GM12878 (cell line): ENCODE measurements at regions not wholly inside any gene's neighbourhood (a gene's known extent, or its start where the extent isn't known, plus 50 kb on each side); places are given as distances from the start of the nearest gene placed in this dataset.

ENCODE experiments used
- ATAC-seq: fragments of 200-7000 bp; cut with Tn5 transposase; 3 replicates; pipeline ENCODE4 v1.9.1; 2020; ENCODE audit warnings: mild to moderate bottlenecking, moderate library complexity
- BruUV-seq: library from RNA; stranded (reverse); fragments of 400-500 nt; replicated peaks from 2 replicates; lab custom pipeline; 2021; lab: Mats Ljungman, UMichigan
- CTCF ChIA-PET: fragments of 300-600 bp; sonication (Branson Sonifier 250); formaldehyde crosslinking; extraction: SDS; loops from one replicate; lab custom pipeline; 2021; ENCODE audit warnings: inconsistent platforms; lab: Yijun Ruan, JAX
- POLR2A ChIA-PET: fragments of 350-600 bp; formaldehyde crosslinking; extraction: SDS; loops from one replicate; lab custom pipeline; 2021; ENCODE audit warnings: inconsistent platforms; lab: Charles Lee
- RAD21 ChIA-PET: fragments of 300-600 bp; sonication (Branson Sonifier 250); formaldehyde crosslinking; loops from one replicate; lab custom pipeline; 2023; ENCODE audit warnings: antibody characterized with exemption; ENCODE audit not compliant: unreplicated experiment; lab: Charles Lee
- SMC1A ChIA-PET: fragments of 300-600 bp; sonication (Branson Sonifier 250); formaldehyde crosslinking; loops from one replicate; lab custom pipeline; 2023; ENCODE audit not compliant: unreplicated experiment, uncharacterized antibody; lab: Charles Lee
- DNase-seq: peaks from one replicate; pipeline ENCODE4 v3.0.0-alpha.2; 2011; ENCODE audit warnings: low read depth, low spot score
- FAIRE-seq: peaks from 3 replicates; lab custom pipeline; 2011; peaks lifted over from hg19 to GRCh38; lab: Jason Lieb, UNC
- H2AFZ ChIP-seq: 2 replicates; pipeline ENCODE4 v1.6.0; 2011; ENCODE audit warnings: low read depth, low read length, control low read depth; ENCODE audit not compliant: control insufficient read depth
- H3K27ac ChIP-seq: 2 replicates; pipeline ENCODE4 v1.5.1; 2011; ENCODE audit warnings: control low read depth; ENCODE audit not compliant: control insufficient read depth, insufficient read depth
- H3K27me3 ChIP-seq, 2 experiments: replicated peaks in 1 of 2; 2 replicates each; pipeline versions ENCODE4 v1.6.0 to v1.6.1; 2011; ENCODE audit warnings: low read length in 1 of 2; ENCODE audit not compliant: control insufficient read depth in 2 of 2, insufficient read depth in 2 of 2
- H3K36me3 ChIP-seq, 2 experiments: 2 replicates each; pipeline ENCODE4 v1.5.1; 2011; ENCODE audit warnings: low read length in 1 of 2; ENCODE audit not compliant: control insufficient read depth in 2 of 2, insufficient read depth in 2 of 2
- H3K4me1 ChIP-seq: 2 replicates; pipeline ENCODE4 v1.6.1; 2011; ENCODE audit warnings: mild to moderate bottlenecking, low read length, moderate library complexity, mixed read lengths; ENCODE audit not compliant: control insufficient read depth, insufficient read depth
- H3K4me2 ChIP-seq: 2 replicates; pipeline ENCODE4 v1.6.0; 2011; ENCODE audit warnings: control low read depth; ENCODE audit not compliant: control insufficient read depth, insufficient read depth
- H3K4me3 ChIP-seq: fragments of 200-600 bp; sonication (generic); 2 replicates; pipeline ENCODE4 v1.5.1; 2016
- H3K79me2 ChIP-seq: 2 replicates; pipeline ENCODE4 v1.6.0; 2011; ENCODE audit warnings: low read length; ENCODE audit not compliant: control insufficient read depth, insufficient read depth
- H3K9ac ChIP-seq: 2 replicates; pipeline ENCODE4 v1.8.0; 2011; ENCODE audit warnings: low read length, control low read depth, mixed read lengths; ENCODE audit not compliant: control insufficient read depth, insufficient read depth
- H3K9me3 ChIP-seq: replicated peaks from 3 replicates; pipeline ENCODE4 v1.5.1; 2011; ENCODE audit warnings: mild to moderate bottlenecking, low read length; ENCODE audit not compliant: control insufficient read depth, insufficient read depth
- H4K20me1 ChIP-seq: 2 replicates; pipeline ENCODE4 v1.6.0; 2011; ENCODE audit not compliant: control insufficient read depth, insufficient read depth
- BCL11A ChIP-seq: IDR thresholded peaks from 2 replicates; pipeline ENCODE4 v1.6.1; 2011; ENCODE audit warnings: low read depth, low read length
- CREM ChIP-seq: IDR thresholded peaks from 2 replicates; pipeline ENCODE4 v1.6.1; 2014; ENCODE audit warnings: antibody characterized with exemption, low read depth
- GABPA ChIP-seq: IDR thresholded peaks from 2 replicates; pipeline ENCODE4 v1.6.1; 2014; ENCODE audit warnings: antibody characterized with exemption, low read depth, mild to moderate bottlenecking, inconsistent platforms
- KDM1A ChIP-seq: fragments of 200-600 bp; sonication (generic); IDR thresholded peaks from 2 replicates; pipeline ENCODE4 v1.6.1; 2016; ENCODE audit warnings: borderline replicate concordance
- NFYA ChIP-seq: IDR thresholded peaks from 2 replicates; pipeline ENCODE4 v1.6.1; 2011; ENCODE audit warnings: low read depth, mild to moderate bottlenecking, low read length, improper control_type of control experiment, borderline replicate concordance
- RB1 ChIP-seq: fragments of 450-650 bp; formaldehyde crosslinking; IDR thresholded peaks from 2 replicates; pipeline ENCODE4 v1.6.1; 2017; ENCODE audit warnings: mild to moderate bottlenecking, borderline replicate concordance
- RFX5 ChIP-seq: IDR thresholded peaks from 2 replicates; pipeline ENCODE4 v1.6.1; 2011; ENCODE audit warnings: low read depth, low read length, improper control_type of control experiment
- TCF3 ChIP-seq: IDR thresholded peaks from 2 replicates; pipeline ENCODE4 v1.6.1; 2012; ENCODE audit warnings: low read depth, mild to moderate bottlenecking, low read length, borderline replicate concordance; ENCODE audit not compliant: insufficient read depth
- ZNF217 ChIP-seq: fragments of 450-650 bp; IDR thresholded peaks from 2 replicates; pipeline ENCODE4 v1.6.1; 2017; ENCODE audit warnings: antibody characterized with exemption, mild to moderate bottlenecking
- ZNF274 ChIP-seq: IDR thresholded peaks from one replicate; pipeline ENCODE4 v1.8.0; 2011; ENCODE audit not compliant: insufficient read length, insufficient read depth
- ZNF384 ChIP-seq: IDR thresholded peaks from 2 replicates; pipeline ENCODE4 v1.6.1; 2012; ENCODE audit warnings: low read depth, mild to moderate bottlenecking, low read length, improper control_type of control experiment, borderline replicate concordance
- WGBS: methylation state at CpG from one replicate; pipeline ENCODE4 v1.1.6; 2016; ENCODE audit warnings: low lambda C conversion rate; ENCODE audit not compliant: insufficient replicate concordance, insufficient coverage; ENCODE audit errors: missing lambda C conversion rate; 5-methylcytosine and 5-hydroxymethylcytosine counted together
- in situ Hi-C: fragments of 300-500 bp; cut with MboI; formaldehyde crosslinking; loops from 9 replicates; pipeline ENCODE4 v1.14.3; 2018; ENCODE audit warnings: mixed read lengths
- intact Hi-C: fragments of 100-400 bp; cut with micrococcal nuclease; formaldehyde crosslinking; loops from one replicate; pipeline ENCODE4 v1.14.2; 2022; ENCODE audit not compliant: unreplicated experiment
- TF ChIP-seq, protein P1 (sequence below), 3 experiments: IDR thresholded peaks in 2 of 3; conservative IDR thresholded peaks in 1 of 3; 2 replicates each; pipeline ENCODE4 v1.5.1; 2011; ENCODE audit warnings: low read depth in 3 of 3, low read length in 3 of 3, mild to moderate bottlenecking in 3 of 3, control low read depth in 2 of 3, moderate library complexity in 2 of 3, inconsistent platforms in 1 of 3, mixed read lengths in 1 of 3; ENCODE audit not compliant: control insufficient read depth in 2 of 3, insufficient read depth in 1 of 3; ENCODE audit errors: extremely low read depth in 1 of 3
- TF ChIP-seq, protein P2 (sequence below): fragments of 450-650 bp; IDR thresholded peaks from 2 replicates; pipeline ENCODE4 v1.6.1; 2017; ENCODE audit warnings: mild to moderate bottlenecking
- TF ChIP-seq, protein P3 (sequence below): fragments of 450-650 bp; formaldehyde crosslinking; IDR thresholded peaks from 2 replicates; pipeline ENCODE4 v1.5.0; 2022; ENCODE audit warnings: mild to moderate bottlenecking, missing genetic modification characterization

DNA sequence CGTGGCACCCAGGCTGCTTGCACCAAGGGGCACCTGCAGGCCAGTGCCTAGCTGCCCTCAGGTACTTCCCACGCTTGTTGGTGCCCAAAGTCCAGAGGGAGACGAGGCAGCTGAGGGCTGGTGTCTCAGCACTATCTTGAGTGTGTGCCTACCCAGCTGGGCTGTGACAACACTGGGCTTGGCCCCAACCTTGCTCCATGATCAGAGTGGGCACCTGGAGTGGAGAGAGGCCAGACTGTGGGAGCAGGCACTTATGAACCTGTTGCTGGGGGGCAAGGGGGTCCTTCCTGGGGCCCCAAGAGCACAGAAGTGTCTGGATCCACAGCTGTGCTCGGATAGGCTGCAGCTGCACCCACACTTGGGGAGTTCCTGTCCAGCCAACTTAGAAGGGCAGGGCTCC lies 314.7 kb downstream of the KCNJ2 start:
- H3K4me1 ChIP-seq: no peaks in the 10 kb centered on the region
- H3K4me2 ChIP-seq: no peak overlapping the region
- no peaks in the 10 kb centered on the region for H3K27me3 ChIP-seq
- no peak overlapping the region for H2AFZ ChIP-seq
- ChIA-PET RAD21 (interaction anchor here (1.3 kb wide), 1 partner anchor 18 kb away, joined by 3 read pairs; no protein-coding TSS in a partner anchor), POLR2A (interaction anchor here (0.6 kb wide), 1 partner anchor 14 kb away, joined by 3 read pairs; no protein-coding TSS in a partner anchor), SMC1A (interaction anchor here (1.7 kb wide), 1 partner anchor 17 kb away, joined by 6 read pairs; no protein-coding TSS in a partner anchor), CTCF (no interaction called here)
- no TSS peak for BruUV-seq
- in situ Hi-C loops (no loop called here), intact Hi-C loops (no loop called here)
- no peaks in the 10 kb centered on the region for H4K20me1 ChIP-seq
- DNase-seq: no peak
- H3K9ac ChIP-seq: no peak overlapping the region
- H3K27ac ChIP-seq: no peak overlapping the region
- ATAC-seq: no peak
- H3K9me3 ChIP-seq: no peaks in the 10 kb centered on the region; the same call in 2 of the 3 replicates
- TF ChIP-seq ZNF217: no peak
- TF ChIP-seq, protein P1, sequence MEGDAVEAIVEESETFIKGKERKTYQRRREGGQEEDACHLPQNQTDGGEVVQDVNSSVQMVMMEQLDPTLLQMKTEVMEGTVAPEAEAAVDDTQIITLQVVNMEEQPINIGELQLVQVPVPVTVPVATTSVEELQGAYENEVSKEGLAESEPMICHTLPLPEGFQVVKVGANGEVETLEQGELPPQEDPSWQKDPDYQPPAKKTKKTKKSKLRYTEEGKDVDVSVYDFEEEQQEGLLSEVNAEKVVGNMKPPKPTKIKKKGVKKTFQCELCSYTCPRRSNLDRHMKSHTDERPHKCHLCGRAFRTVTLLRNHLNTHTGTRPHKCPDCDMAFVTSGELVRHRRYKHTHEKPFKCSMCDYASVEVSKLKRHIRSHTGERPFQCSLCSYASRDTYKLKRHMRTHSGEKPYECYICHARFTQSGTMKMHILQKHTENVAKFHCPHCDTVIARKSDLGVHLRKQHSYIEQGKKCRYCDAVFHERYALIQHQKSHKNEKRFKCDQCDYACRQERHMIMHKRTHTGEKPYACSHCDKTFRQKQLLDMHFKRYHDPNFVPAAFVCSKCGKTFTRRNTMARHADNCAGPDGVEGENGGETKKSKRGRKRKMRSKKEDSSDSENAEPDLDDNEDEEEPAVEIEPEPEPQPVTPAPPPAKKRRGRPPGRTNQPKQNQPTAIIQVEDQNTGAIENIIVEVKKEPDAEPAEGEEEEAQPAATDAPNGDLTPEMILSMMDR (IDR thresholded peaks at IDR 0.05 in 2 of 3, conservative IDR thresholded peaks at IDR 0.05 in 1 of 3; ENCODE audit: control insufficient read depth in 2 of 3, extremely low read depth in 1 of 3, insufficient read depth in 1 of 3, low read depth in 3 of 3, low read length in 3 of 3): no peak
- TF ChIP-seq TCF3: no peak
- no peak for TF ChIP-seq NFYA
- TF ChIP-seq, protein P2, sequence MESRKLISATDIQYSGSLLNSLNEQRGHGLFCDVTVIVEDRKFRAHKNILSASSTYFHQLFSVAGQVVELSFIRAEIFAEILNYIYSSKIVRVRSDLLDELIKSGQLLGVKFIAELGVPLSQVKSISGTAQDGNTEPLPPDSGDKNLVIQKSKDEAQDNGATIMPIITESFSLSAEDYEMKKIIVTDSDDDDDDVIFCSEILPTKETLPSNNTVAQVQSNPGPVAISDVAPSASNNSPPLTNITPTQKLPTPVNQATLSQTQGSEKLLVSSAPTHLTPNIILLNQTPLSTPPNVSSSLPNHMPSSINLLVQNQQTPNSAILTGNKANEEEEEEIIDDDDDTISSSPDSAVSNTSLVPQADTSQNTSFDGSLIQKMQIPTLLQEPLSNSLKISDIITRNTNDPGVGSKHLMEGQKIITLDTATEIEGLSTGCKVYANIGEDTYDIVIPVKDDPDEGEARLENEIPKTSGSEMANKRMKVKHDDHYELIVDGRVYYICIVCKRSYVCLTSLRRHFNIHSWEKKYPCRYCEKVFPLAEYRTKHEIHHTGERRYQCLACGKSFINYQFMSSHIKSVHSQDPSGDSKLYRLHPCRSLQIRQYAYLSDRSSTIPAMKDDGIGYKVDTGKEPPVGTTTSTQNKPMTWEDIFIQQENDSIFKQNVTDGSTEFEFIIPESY: no peak
- TF ChIP-seq RFX5: no peak
- no peak for TF ChIP-seq ZNF384
- no peak for TF ChIP-seq BCL11A
- TF ChIP-seq, protein P3, sequence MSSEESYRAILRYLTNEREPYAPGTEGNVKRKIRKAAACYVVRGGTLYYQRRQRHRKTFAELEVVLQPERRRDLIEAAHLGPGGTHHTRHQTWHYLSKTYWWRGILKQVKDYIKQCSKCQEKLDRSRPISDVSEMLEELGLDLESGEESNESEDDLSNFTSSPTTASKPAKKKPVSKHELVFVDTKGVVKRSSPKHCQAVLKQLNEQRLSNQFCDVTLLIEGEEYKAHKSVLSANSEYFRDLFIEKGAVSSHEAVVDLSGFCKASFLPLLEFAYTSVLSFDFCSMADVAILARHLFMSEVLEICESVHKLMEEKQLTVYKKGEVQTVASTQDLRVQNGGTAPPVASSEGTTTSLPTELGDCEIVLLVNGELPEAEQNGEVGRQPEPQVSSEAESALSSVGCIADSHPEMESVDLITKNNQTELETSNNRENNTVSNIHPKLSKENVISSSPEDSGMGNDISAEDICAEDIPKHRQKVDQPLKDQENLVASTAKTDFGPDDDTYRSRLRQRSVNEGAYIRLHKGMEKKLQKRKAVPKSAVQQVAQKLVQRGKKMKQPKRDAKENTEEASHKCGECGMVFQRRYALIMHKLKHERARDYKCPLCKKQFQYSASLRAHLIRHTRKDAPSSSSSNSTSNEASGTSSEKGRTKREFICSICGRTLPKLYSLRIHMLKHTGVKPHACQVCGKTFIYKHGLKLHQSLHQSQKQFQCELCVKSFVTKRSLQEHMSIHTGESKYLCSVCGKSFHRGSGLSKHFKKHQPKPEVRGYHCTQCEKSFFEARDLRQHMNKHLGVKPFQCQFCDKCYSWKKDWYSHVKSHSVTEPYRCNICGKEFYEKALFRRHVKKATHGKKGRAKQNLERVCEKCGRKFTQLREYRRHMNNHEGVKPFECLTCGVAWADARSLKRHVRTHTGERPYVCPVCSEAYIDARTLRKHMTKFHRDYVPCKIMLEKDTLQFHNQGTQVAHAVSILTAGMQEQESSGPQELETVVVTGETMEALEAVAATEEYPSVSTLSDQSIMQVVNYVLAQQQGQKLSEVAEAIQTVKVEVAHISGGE (CRISPR knock-in tag): no peak
- TF ChIP-seq RB1: no peak
- TF ChIP-seq CREM: no peak
- no peak for TF ChIP-seq ZNF274
- no peak for TF ChIP-seq KDM1A
- TF ChIP-seq GABPA: no peak
- no peak for FAIRE-seq
- H3K4me3 ChIP-seq: no peak overlapping the region
- no peaks in the 10 kb centered on the region for H3K36me3 ChIP-seq
- no peaks in the 10 kb centered on the region for H3K79me2 ChIP-seq
- WGBS: 13% methylated on average over 4 of the region's 4 CpGs
